HepG2 (cell line): ENCODE measurements at regions not wholly inside any gene's neighbourhood (a gene's known extent, or its start where the extent isn't known, plus 50 kb on each side); places are given as distances from the start of the nearest gene placed in this dataset.

Experiments
- ATAC-seq: fragments of 200-7000 bp; cut with Tn5 transposase; 3 replicates; pipeline ENCODE4 v1.9.1; 2020; ENCODE audit warnings: mild to moderate bottlenecking, moderate library complexity
- BruUV-seq: library from RNA; stranded (reverse); fragments of 400-500 nt; replicated peaks from 2 replicates; lab custom pipeline; 2021; lab: Mats Ljungman, UMichigan
- CTCF ChIA-PET: fragments of 300-600 bp; formaldehyde crosslinking; extraction: SDS; loops from one replicate; lab custom pipeline; 2021; ENCODE audit warnings: low total read pairs, inconsistent platforms, low intra/inter-chr PET ratio; lab: Yijun Ruan, JAX
- POLR2A ChIA-PET: fragments of 350-600 bp; sonication (Branson Sonifier 250); formaldehyde crosslinking; loops from one replicate; lab custom pipeline; 2020; ENCODE audit warnings: antibody characterized with exemption, inconsistent platforms; lab: Yijun Ruan, JAX
- DNase-seq: peaks from one replicate; pipeline ENCODE4 v3.0.0-alpha.2; 2015; ENCODE audit warnings: low spot score
- FAIRE-seq: peaks from 3 replicates; lab custom pipeline; 2011; peaks lifted over from hg19 to GRCh38; lab: Jason Lieb, UNC
- H2AFZ ChIP-seq: one replicate; pipeline ENCODE4 v1.6.1; 2011; ENCODE audit warnings: low read length, inconsistent platforms
- H3K27ac ChIP-seq: fragments of 300-600 bp; 3 replicates; pipeline ENCODE4 v1.8.0; 2011; ENCODE audit warnings: mixed run types, mild to moderate bottlenecking, mixed read lengths, low read length, inconsistent platforms; ENCODE audit not compliant: insufficient read depth; ENCODE audit errors: extremely low read length
- H3K27me3 ChIP-seq, 2 experiments: fragments of 200-600 bp in 1 of 2; 2 replicates in 1 of 2; 3 replicates in 1 of 2; pipeline versions ENCODE4 v1.6.0 to v1.8.0; 2011; ENCODE audit warnings: low read length in 2 of 2, mild to moderate bottlenecking in 2 of 2, moderate library complexity in 2 of 2, inconsistent platforms in 1 of 2; ENCODE audit not compliant: insufficient read depth in 2 of 2, control insufficient read depth in 1 of 2
- H3K36me3 ChIP-seq, 2 experiments: fragments of 200-600 bp in 1 of 2; replicated peaks in 1 of 2; 2 replicates in 1 of 2; 3 replicates in 1 of 2; pipeline versions ENCODE4 v1.5.1 to v1.8.0; 2011; ENCODE audit warnings: low read length in 2 of 2, inconsistent platforms in 1 of 2; ENCODE audit not compliant: insufficient read depth in 2 of 2, control insufficient read depth in 1 of 2
- H3K4me1 ChIP-seq: 2 replicates; pipeline ENCODE4 v1.5.1; 2012; ENCODE audit warnings: low read length, inconsistent platforms; ENCODE audit not compliant: insufficient read depth
- H3K4me2 ChIP-seq: 2 replicates; pipeline ENCODE4 v1.6.0; 2011; ENCODE audit warnings: low read depth, low read length, inconsistent platforms
- H3K4me3 ChIP-seq, 3 experiments: fragments of 200-600 bp in 1 of 3; sonication (generic), shearing (Covaris generic) in 1 of 3; replicated peaks in 1 of 3; 2 replicates each; pipeline ENCODE4 v1.5.1; 2011 to 2016; ENCODE audit warnings: low read length in 3 of 3, inconsistent platforms in 2 of 3, low read depth in 2 of 3, mild to moderate bottlenecking in 2 of 3, control low read depth in 1 of 3, mixed read lengths in 1 of 3; ENCODE audit not compliant: insufficient read depth in 1 of 3
- H3K79me2 ChIP-seq: one replicate; pipeline ENCODE4 v1.6.1; 2011; ENCODE audit warnings: low read length, inconsistent platforms; ENCODE audit not compliant: insufficient read depth
- H3K9ac ChIP-seq: 2 replicates; pipeline ENCODE4 v1.6.0; 2011; ENCODE audit warnings: mild to moderate bottlenecking, low read depth, low read length, inconsistent platforms; ENCODE audit not compliant: insufficient read depth
- H3K9me3 ChIP-seq: 2 replicates; pipeline ENCODE4 v1.5.1; 2012; ENCODE audit warnings: mild to moderate bottlenecking, low read length
- H4K20me1 ChIP-seq: 2 replicates; pipeline ENCODE4 v1.6.0; 2011; ENCODE audit warnings: inconsistent platforms, mild to moderate bottlenecking, low read length, moderate library complexity; ENCODE audit not compliant: insufficient read depth
- ADNP ChIP-seq: sonication (generic); formaldehyde crosslinking; IDR thresholded peaks from 2 replicates; pipeline ENCODE4 v1.4.0; 2020; ENCODE audit warnings: missing genetic modification reagents
- ARID2 ChIP-seq: sonication (generic); formaldehyde crosslinking; IDR thresholded peaks from 2 replicates; pipeline ENCODE4 v1.8.1; 2022; ENCODE audit warnings: mild to moderate bottlenecking, missing genetic modification reagents, borderline replicate concordance
- BRD4 ChIP-seq: sonication (generic); formaldehyde crosslinking; IDR thresholded peaks from 2 replicates; pipeline ENCODE4 v1.4.0; 2020; ENCODE audit warnings: missing genetic modification reagents
- CC2D1A ChIP-seq: sonication (generic); formaldehyde crosslinking; IDR thresholded peaks from 2 replicates; pipeline ENCODE4 v1.8.1; 2023; ENCODE audit warnings: mild to moderate bottlenecking, missing genetic modification reagents
- MIXL1 ChIP-seq: IDR thresholded peaks from 2 replicates; pipeline ENCODE4 v1.6.1; 2016
- NFE2L1 ChIP-seq: sonication (generic); formaldehyde crosslinking; IDR thresholded peaks from 2 replicates; pipeline ENCODE4 v1.4.0; 2020; ENCODE audit warnings: missing genetic modification reagents, mild to moderate bottlenecking, borderline replicate concordance
- NPAS2 ChIP-seq: sonication (generic); formaldehyde crosslinking; IDR thresholded peaks from 2 replicates; pipeline ENCODE4 v1.8.0; 2022; ENCODE audit warnings: mild to moderate bottlenecking, missing genetic modification reagents, borderline replicate concordance
- TGIF2 ChIP-seq: IDR thresholded peaks from 2 replicates; pipeline ENCODE4 v1.6.1; 2016; ENCODE audit warnings: control low read depth, missing compliant biosample characterization
- ZKSCAN1 ChIP-seq: fragments of 150-350 bp; IDR thresholded peaks from 2 replicates; pipeline ENCODE4 v1.6.1; 2014; ENCODE audit warnings: low read length
- ZNF292 ChIP-seq: sonication (generic); formaldehyde crosslinking; IDR thresholded peaks from 2 replicates; pipeline ENCODE4 v1.8.1; 2022; ENCODE audit warnings: mild to moderate bottlenecking, low read depth, missing genetic modification reagents, borderline replicate concordance
- ZNF367 ChIP-seq: sonication (generic); formaldehyde crosslinking; IDR thresholded peaks from 2 replicates; pipeline ENCODE4 v1.4.0; 2020; ENCODE audit warnings: missing genetic modification reagents, borderline replicate concordance
- ZNF430 ChIP-seq: sonication (generic); formaldehyde crosslinking; IDR thresholded peaks from 2 replicates; pipeline ENCODE4 v1.9.0; 2021; ENCODE audit warnings: mild to moderate bottlenecking, missing genetic modification reagents
- ZNF451 ChIP-seq: sonication (generic); formaldehyde crosslinking; IDR thresholded peaks from 2 replicates; pipeline ENCODE4 v1.5.0; 2020; ENCODE audit warnings: mild to moderate bottlenecking, missing genetic modification reagents
- ZNF513 ChIP-seq: sonication (generic); formaldehyde crosslinking; conservative IDR thresholded peaks from 2 replicates; pipeline ENCODE4 v1.5.0; 2020; ENCODE audit warnings: missing genetic modification reagents
- ZNF576 ChIP-seq: sonication (generic); formaldehyde crosslinking; IDR thresholded peaks from 2 replicates; pipeline ENCODE4 v1.4.0; 2020; ENCODE audit warnings: mild to moderate bottlenecking, missing genetic modification reagents
- ZNF7 ChIP-seq: IDR thresholded peaks from 2 replicates; pipeline ENCODE4 v1.6.1; 2016; ENCODE audit warnings: missing biosample characterization, missing genetic modification reagents
- ZNF749 ChIP-seq: sonication (generic); formaldehyde crosslinking; IDR thresholded peaks from 2 replicates; pipeline ENCODE4 v1.8.0; 2022; ENCODE audit warnings: mild to moderate bottlenecking, missing genetic modification reagents, moderate library complexity, borderline replicate concordance
- ZSCAN22 ChIP-seq: sonication (generic); formaldehyde crosslinking; IDR thresholded peaks from 2 replicates; pipeline ENCODE4 v1.4.0; 2020; ENCODE audit warnings: mild to moderate bottlenecking, missing genetic modification reagents
- ZSCAN25 ChIP-seq: sonication (generic); formaldehyde crosslinking; IDR thresholded peaks from 2 replicates; pipeline ENCODE4 v1.8.0; 2022; ENCODE audit warnings: mild to moderate bottlenecking, missing genetic modification reagents
- WGBS: methylation state at CpG from one replicate; pipeline ENCODE4 v1.1.6; 2017; ENCODE audit warnings: low lambda C conversion rate; 5-methylcytosine and 5-hydroxymethylcytosine counted together
- in situ Hi-C: cut with HindIII; loops from 2 replicates; pipeline ENCODE4 v1.10.0; 2017; ENCODE audit warnings: low pct_unique_long_range_greater_than_20kb; ENCODE audit not compliant: extremely low pct_ligation_motif_present
- intact Hi-C: fragments of 100-400 bp; cut with micrococcal nuclease; formaldehyde crosslinking; loops from one replicate; pipeline ENCODE4 v1.10.0; 2022; ENCODE audit not compliant: unreplicated experiment
- TF ChIP-seq, protein P1 (sequence below): sonication (generic); formaldehyde crosslinking; IDR thresholded peaks from 2 replicates; pipeline ENCODE4 v1.8.1; 2022; ENCODE audit warnings: low read depth, mild to moderate bottlenecking, missing genetic modification reagents

DNA sequence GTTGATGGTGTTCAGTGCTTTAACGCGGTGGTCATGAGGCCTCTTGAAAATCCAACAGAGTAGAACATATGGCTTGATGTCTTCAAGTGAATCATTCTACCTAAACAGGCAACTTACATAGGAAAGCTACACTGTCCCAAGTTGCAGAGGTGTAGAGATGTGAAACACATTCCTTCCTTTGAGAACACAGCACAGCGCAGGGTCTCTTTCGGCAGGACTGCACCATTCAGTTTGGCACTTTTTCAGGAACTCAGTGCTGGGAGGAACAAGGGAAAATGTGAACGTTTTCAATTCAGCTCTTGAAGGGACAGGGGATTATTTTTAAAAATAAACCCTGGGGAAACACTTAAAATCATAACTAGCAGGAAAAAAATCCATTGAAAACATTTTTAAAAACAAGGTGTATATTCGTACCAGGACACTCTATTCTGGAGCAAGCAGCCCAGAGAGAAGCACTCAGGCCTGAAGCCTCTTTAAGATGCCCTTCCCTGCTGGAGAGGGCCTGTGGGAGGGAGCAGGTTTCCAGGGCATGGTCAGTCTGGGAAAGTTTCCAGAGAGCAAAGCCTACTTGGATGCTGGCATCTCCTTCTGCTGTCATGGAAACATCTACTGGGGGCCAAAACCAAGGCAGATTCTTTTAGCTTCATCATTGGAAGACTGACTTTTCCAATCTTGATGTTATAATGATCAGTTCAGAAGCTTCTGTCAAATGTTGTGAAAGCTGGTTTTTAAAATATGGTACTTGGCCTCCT is 60.4 kb upstream of the NPVF start (continued):
- no peak for TF ChIP-seq TGIF2 (CRISPR knock-in tag)
- no peak for TF ChIP-seq MIXL1 (CRISPR knock-in tag)
- TF ChIP-seq ZKSCAN1, result no peak

- H3K9ac ChIP-seq, result no peak overlapping the region
- H3K4me2 ChIP-seq, result no peak overlapping the region
- no peak overlapping the region for H2AFZ ChIP-seq
- TF ChIP-seq ZNF513 (CRISPR knock-in tag), result no peak
- TF ChIP-seq ZNF367 (CRISPR knock-in tag), result no peak
- no peak for TF ChIP-seq ZSCAN22
- no peak for TF ChIP-seq ADNP (CRISPR knock-in tag)
- no peak for TF ChIP-seq ZNF451
- TF ChIP-seq, protein P1, sequence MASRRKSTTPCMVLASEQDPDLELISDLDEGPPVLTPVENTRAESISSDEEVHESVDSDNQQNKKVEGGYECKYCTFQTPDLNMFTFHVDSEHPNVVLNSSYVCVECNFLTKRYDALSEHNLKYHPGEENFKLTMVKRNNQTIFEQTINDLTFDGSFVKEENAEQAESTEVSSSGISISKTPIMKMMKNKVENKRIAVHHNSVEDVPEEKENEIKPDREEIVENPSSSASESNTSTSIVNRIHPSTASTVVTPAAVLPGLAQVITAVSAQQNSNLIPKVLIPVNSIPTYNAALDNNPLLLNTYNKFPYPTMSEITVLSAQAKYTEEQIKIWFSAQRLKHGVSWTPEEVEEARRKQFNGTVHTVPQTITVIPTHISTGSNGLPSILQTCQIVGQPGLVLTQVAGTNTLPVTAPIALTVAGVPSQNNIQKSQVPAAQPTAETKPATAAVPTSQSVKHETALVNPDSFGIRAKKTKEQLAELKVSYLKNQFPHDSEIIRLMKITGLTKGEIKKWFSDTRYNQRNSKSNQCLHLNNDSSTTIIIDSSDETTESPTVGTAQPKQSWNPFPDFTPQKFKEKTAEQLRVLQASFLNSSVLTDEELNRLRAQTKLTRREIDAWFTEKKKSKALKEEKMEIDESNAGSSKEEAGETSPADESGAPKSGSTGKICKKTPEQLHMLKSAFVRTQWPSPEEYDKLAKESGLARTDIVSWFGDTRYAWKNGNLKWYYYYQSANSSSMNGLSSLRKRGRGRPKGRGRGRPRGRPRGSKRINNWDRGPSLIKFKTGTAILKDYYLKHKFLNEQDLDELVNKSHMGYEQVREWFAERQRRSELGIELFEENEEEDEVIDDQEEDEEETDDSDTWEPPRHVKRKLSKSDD (CRISPR knock-in tag), result no peak
- TF ChIP-seq ZNF430, result no peak
- TF ChIP-seq NPAS2 (CRISPR knock-in tag), result no peak
- TF ChIP-seq ZNF576 (CRISPR knock-in tag), result no peak
- TF ChIP-seq NFE2L1 (CRISPR knock-in tag), result no peak
- TF ChIP-seq ZSCAN25 (CRISPR knock-in tag), result no peak
- no peak for TF ChIP-seq CC2D1A
- TF ChIP-seq ZNF749 (CRISPR knock-in tag), result no peak
- TF ChIP-seq ZNF7 (CRISPR knock-in tag), result no peak
- no peak for TF ChIP-seq BRD4
- no peak for TF ChIP-seq ARID2 (CRISPR knock-in tag)
- no peak for TF ChIP-seq ZNF292 (CRISPR knock-in tag)
- FAIRE-seq (no peak), DNase-seq (no peak), ATAC-seq (no peak)
- in situ Hi-C loops, result no loop called here
- no peak overlapping the region for H3K27ac ChIP-seq
- BruUV-seq, result no TSS peak
- H3K4me1 ChIP-seq, result no peaks in the 10 kb centered on the region
- no peak overlapping the region for H3K4me3 ChIP-seq
- ChIA-PET POLR2A (no interaction called here), CTCF (no interaction called here)
- WGBS, result 0% methylated on average over 1 of the region's 1 CpG
- H3K9me3 ChIP-seq, result no peaks in the 10 kb centered on the region
- H4K20me1 ChIP-seq, result no peaks in the 10 kb centered on the region
- no peaks in the 10 kb centered on the region for H3K36me3 ChIP-seq
- no peaks in the 10 kb centered on the region for H3K27me3 ChIP-seq
- intact Hi-C loops, result no loop called here
- no peaks in the 10 kb centered on the region for H3K79me2 ChIP-seq
These were observed 61.2 kb upstream of the NPVF start for GRCh38 chr7:25289518-25289917.
